Stimulated activated CD4-positive, alpha-beta T cell treated with anti-CD3 and anti-CD28 coated beads, Interleukin-1b, Interleukin-23, amount 100 ng/mL, for 1 hour (primary cell): ENCODE measurements at regions not wholly inside any gene's neighbourhood (a gene's known extent, or its start where the extent isn't known, plus 50 kb on each side); places are given as distances from the start of the nearest gene placed in this dataset.
"Not testable (repeated sequence)": the region's sequence is repeated elsewhere in the genome, so short reads cannot be mapped to it uniquely, and the experiment has no call there.

Source experiments
- DNase-seq, 2 donors: peaks; one replicate each; pipeline ENCODE4 v3.0.0-alpha.2; 2020; ENCODE audit warnings: low read depth in 2 of 2

GRCh38 chr2:8118940-8119781 lies 562.7 kb upstream of the ID2 start:
- no peak for DNase-seq

- no peak for DNase-seq
Measured at GRCh38 chr2:8119782-8120505, 561.9 kb upstream of the ID2 start.

- DNase-seq, result no peak
Measured at GRCh38 chr2:8120506-8120860, 561.4 kb upstream of the ID2 start.

GRCh38 chr2:8121022-8121825 lies 560.6 kb upstream of the ID2 start:
- no peak for DNase-seq

GRCh38 chr2:8121826-8122513 lies 559.9 kb upstream of the ID2 start:
- DNase-seq, result no peak

GRCh38 chr2:8122520-8122919 lies 559.3 kb upstream of the ID2 start:
- no peak for DNase-seq

- DNase-seq, result no peak
Measured at GRCh38 chr2:8123464-8123863, 558.4 kb upstream of the ID2 start.

GRCh38 chr2:8125741-8126711 lies 555.8 kb upstream of the ID2 start:
- DNase-seq, result no peak

GRCh38 chr2:8126783-8127182 lies 555.1 kb upstream of the ID2 start:
- no peak for DNase-seq

- not testable (repeated sequence) for DNase-seq
Measured at GRCh38 chr2:8131423-8131822, 550.4 kb upstream of the ID2 start.

- no peak for DNase-seq
Measured at GRCh38 chr2:8132351-8132831, 549.5 kb upstream of the ID2 start.

- no peak for DNase-seq
Measured at GRCh38 chr2:8132879-8133278, 549.0 kb upstream of the ID2 start.

- no peak for DNase-seq
Measured at GRCh38 chr2:8133363-8133762, 548.5 kb upstream of the ID2 start.

- no peak for DNase-seq
Measured at GRCh38 chr2:8133913-8134472, 547.9 kb upstream of the ID2 start.

- DNase-seq, result no peak
Measured at GRCh38 chr2:8134473-8134932, 547.4 kb upstream of the ID2 start.

GRCh38 chr2:8134985-8135682 lies 546.7 kb upstream of the ID2 start:
- DNase-seq, result no peak

GRCh38 chr2:8137801-8138200 lies 544.1 kb upstream of the ID2 start:
- DNase-seq, result no peak

GRCh38 chr2:8138525-8138922 lies 543.3 kb upstream of the ID2 start:
- no peak for DNase-seq

- no peak for DNase-seq
Measured at GRCh38 chr2:8138923-8139667, 542.8 kb upstream of the ID2 start.
